Heart left ventricle (tissue), 13 donors: ENCODE measurements at regions not wholly inside any gene's neighbourhood (a gene's known extent, or its start where the extent isn't known, plus 50 kb on each side); places are given as distances from the start of the nearest gene placed in this dataset.

Source experiments
- POLR2A ChIP-seq, 2 donors: fragments of 450-650 bp; IDR thresholded peaks; one replicate each; pipeline ENCODE4 v1.6.1; 2017; ENCODE audit warnings: antibody characterized with exemption in 2 of 2, mild to moderate bottlenecking in 2 of 2, moderate library complexity in 2 of 2
- TF ChIP-seq, protein P1 (sequence below), 12 donors: fragments of 200-600 bp; sonication (generic) in 4 of 12; IDR thresholded peaks; one replicate each; pipeline versions ENCODE4 v1.5.0 to v1.8.0; 2018 to 2022; ENCODE audit warnings: antibody characterized with exemption in 12 of 12, mild to moderate bottlenecking in 5 of 12
- donor health status: ischemic (EF 13 %, LVEDD 7.1; RV severe dilation, severe dysfunction).
- donor health status: DM: no; HTN: yes; CAD: no.
- donor health status: DM: no; HTN: no; CAD: no.
- donor health status: ischemic (EF 25% LVEDD 6.9; RV normal size, moderate dysfunction).
- donor health status: ischemic (EF 25% LVEDD 5.7; RV mildly dilated, moderate dysfunction).
- donor health status: ischemic (EF 35%, LVEDD 5.7; RV mildly dilated, moderate dysfunction).
- donor health status: nonischemic (EF 11% LVEDD 7.7; RV severe dilation, severe dysfunction).
- donor health status: DM: yes; HTN: yes; CAD: no.
- donor health status: PGD.
- donor health status: ischemic (EF 29% LVEDD 5.4; RV normal size, mild dysfunction).
- donor health status: nonischemic (EF 23%, LVEDD 6.1; RV moderate dilation, normal function).

DNA sequence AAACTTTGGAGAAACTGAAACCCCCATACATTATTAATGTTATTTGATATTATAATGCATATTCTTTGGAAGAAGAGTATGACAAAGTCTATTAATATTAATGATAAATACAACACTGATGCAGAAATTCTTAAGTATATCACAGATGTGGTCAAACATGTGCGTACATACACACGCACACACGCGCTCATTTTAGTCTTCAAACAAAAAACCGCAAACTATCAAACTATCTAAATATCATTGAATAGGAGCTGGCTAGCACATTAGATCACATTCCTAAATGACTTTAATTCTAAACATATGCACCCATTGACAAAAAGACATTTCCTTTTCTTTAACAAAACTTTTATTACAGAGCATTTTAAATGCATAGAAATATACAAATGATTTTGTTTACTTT lies 872.7 kb downstream of the SLC16A7 start:
- TF ChIP-seq, protein P1, sequence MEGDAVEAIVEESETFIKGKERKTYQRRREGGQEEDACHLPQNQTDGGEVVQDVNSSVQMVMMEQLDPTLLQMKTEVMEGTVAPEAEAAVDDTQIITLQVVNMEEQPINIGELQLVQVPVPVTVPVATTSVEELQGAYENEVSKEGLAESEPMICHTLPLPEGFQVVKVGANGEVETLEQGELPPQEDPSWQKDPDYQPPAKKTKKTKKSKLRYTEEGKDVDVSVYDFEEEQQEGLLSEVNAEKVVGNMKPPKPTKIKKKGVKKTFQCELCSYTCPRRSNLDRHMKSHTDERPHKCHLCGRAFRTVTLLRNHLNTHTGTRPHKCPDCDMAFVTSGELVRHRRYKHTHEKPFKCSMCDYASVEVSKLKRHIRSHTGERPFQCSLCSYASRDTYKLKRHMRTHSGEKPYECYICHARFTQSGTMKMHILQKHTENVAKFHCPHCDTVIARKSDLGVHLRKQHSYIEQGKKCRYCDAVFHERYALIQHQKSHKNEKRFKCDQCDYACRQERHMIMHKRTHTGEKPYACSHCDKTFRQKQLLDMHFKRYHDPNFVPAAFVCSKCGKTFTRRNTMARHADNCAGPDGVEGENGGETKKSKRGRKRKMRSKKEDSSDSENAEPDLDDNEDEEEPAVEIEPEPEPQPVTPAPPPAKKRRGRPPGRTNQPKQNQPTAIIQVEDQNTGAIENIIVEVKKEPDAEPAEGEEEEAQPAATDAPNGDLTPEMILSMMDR (IDR thresholded peaks at IDR 0.05), result no peak
- TF ChIP-seq POLR2A (IDR thresholded peaks at IDR 0.05), result no peak
